HFF-Myc (cell line): ENCODE measurements at regions not wholly inside any gene's neighbourhood (a gene's known extent, or its start where the extent isn't known, plus 50 kb on each side); places are given as distances from the start of the nearest gene placed in this dataset.

Experiments
- DNase-seq: peaks from one replicate; pipeline ENCODE4 v3.0.0-alpha.2; 2011; ENCODE audit warnings: low read depth; ENCODE audit errors: extremely low read depth
- H3K4me3 ChIP-seq: replicated peaks from 2 replicates; pipeline ENCODE4 v1.5.1; 2011; ENCODE audit warnings: low read depth, mild to moderate bottlenecking, control low read depth, low read length
- CTCF ChIP-seq: IDR thresholded peaks from 2 replicates; pipeline ENCODE4 v1.5.1; 2012; ENCODE audit warnings: mild to moderate bottlenecking, low read depth, low read length, control low read depth; ENCODE audit errors: missing control alignments

DNA sequence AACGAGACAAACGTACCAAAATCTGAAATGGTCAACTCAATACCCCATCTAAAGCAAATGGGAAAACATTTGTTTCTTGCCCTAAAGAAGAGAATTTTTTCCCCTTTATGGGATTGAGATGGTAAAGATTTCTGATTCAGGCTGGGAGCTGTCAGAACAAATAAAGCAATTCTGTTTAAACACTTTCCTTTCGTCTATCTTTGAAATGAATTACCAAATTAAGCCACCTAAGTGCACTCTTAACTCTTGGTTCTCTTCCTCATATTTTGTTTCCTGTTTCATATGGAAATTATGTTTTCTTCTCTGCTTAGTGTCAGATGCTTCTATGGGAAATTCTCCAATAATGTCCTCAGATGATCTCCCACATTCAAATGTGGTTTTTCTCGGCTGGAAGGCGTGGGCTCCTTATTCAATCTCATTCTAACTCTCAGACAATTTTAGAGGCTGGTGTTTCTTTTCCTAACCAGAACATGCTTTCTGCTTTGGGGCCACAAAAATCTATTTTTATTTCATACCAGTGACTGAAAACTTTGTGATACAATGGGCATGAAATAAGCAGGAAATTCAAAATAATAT, 50.3 kb upstream of the HPF1 start:
- TF ChIP-seq CTCF = no peak
- no peak for DNase-seq

More for the DNA sequence above, 50.3 kb upstream of the HPF1 start:
- no peak overlapping the region for H3K4me3 ChIP-seq
